ENCODE measurements at regions not wholly inside any gene's neighbourhood (a gene's known extent, or its start where the extent isn't known, plus 50 kb on each side); places are given as distances from the start of the nearest gene placed in this dataset.

DNA sequence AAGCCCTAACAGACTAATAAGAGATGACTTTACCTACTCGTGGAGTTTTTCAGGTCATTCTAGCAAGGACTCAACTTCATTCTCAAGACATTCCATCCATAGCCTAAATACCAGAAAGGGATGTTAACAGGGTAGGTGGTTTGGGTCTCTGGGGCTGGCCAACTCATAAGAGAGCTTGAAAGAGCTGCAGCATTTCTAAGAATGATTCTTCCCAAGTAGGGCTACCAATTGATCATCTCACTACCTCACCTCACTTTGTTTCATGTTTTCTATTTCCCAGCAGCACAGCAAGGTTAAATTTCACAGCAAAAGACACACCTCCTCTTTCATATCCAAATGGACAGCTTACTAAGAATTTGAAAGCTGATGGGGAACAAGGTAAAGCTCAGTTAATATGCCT, 614.8 kb upstream of the DIPK2B start:
- TF ChIP-seq CTCF (IDR thresholded peaks at IDR 0.05), result no peak
- TF ChIP-seq ZFX (IDR thresholded peaks at IDR 0.05; ENCODE audit: borderline replicate concordance), result no peak
